H1 (cell line): ENCODE measurements at regions not wholly inside any gene's neighbourhood (a gene's known extent, or its start where the extent isn't known, plus 50 kb on each side); places are given as distances from the start of the nearest gene placed in this dataset.

Experiments
- CTCF ChIA-PET: fragments of 300-600 bp; sonication (Branson Sonifier 250); formaldehyde crosslinking; loops from one replicate; lab custom pipeline; 2021; ENCODE audit not compliant: partially characterized antibody; lab: Charles Lee
- POLR2A ChIA-PET: fragments of 300-600 bp; sonication (Branson Sonifier 250); formaldehyde crosslinking; loops from one replicate; lab custom pipeline; 2021; ENCODE audit warnings: inconsistent platforms; ENCODE audit not compliant: partially characterized antibody; lab: Charles Lee
- DNase-seq, 2 experiments: peaks; one replicate each; pipeline versions ENCODE4 v3.0.0 to v3.0.0-alpha.2; 2010 to 2022; ENCODE audit warnings: low spot score in 2 of 2, low read depth in 1 of 2, mixed read lengths in 1 of 2
- FAIRE-seq: peaks from 2 replicates; lab custom pipeline; 2011; peaks lifted over from hg19 to GRCh38; lab: Jason Lieb, UNC
- H2AFZ ChIP-seq: 2 replicates; pipeline ENCODE4 v1.8.1; 2012; ENCODE audit warnings: low read length, inconsistent platforms
- H2AK5ac ChIP-seq: 2 replicates; pipeline ENCODE4 v1.6.1; 2013; ENCODE audit warnings: low read depth, low read length
- H2BK120ac ChIP-seq: replicated peaks from 2 replicates; pipeline ENCODE3; 2013; ENCODE audit warnings: low read depth, low read length, inconsistent platforms
- H2BK12ac ChIP-seq: 2 replicates; pipeline ENCODE4 v1.6.1; 2013; ENCODE audit warnings: low read depth, low read length
- H2BK15ac ChIP-seq: 2 replicates; pipeline ENCODE4 v1.6.1; 2013; ENCODE audit warnings: low read length
- H2BK20ac ChIP-seq: 2 replicates; pipeline ENCODE4 v1.6.1; 2013; ENCODE audit warnings: low read length
- H2BK5ac ChIP-seq: 2 replicates; pipeline ENCODE4 v1.6.1; 2013; ENCODE audit warnings: low read depth, low read length
- H3K14ac ChIP-seq: 2 replicates; pipeline ENCODE4 v1.6.1; 2013; ENCODE audit warnings: inconsistent platforms; ENCODE audit not compliant: insufficient read length
- H3K18ac ChIP-seq: 2 replicates; pipeline ENCODE4 v1.6.1; 2013; ENCODE audit warnings: low read length; ENCODE audit errors: extremely low read depth
- H3K23ac ChIP-seq: 2 replicates; pipeline ENCODE4 v1.6.1; 2013; ENCODE audit warnings: inconsistent platforms; ENCODE audit not compliant: insufficient read length
- H3K23me2 ChIP-seq: 2 replicates; pipeline ENCODE4 v1.6.1; 2013; ENCODE audit warnings: low read depth, low read length
- H3K27ac ChIP-seq: 2 replicates; pipeline ENCODE4 v1.6.1; 2011; ENCODE audit warnings: low read depth, low read length, inconsistent platforms
- H3K27me3 ChIP-seq, 4 experiments: replicated peaks in 1 of 4; 1 replicate in 1 of 4; 2 replicates in 3 of 4; pipeline versions ENCODE4 v1.6.1 to v1.8.1; 2011 to 2013; ENCODE audit warnings: low read length in 3 of 4, mild to moderate bottlenecking in 3 of 4, inconsistent platforms in 2 of 4, mixed read lengths in 2 of 4, moderate library complexity in 1 of 4; ENCODE audit not compliant: control insufficient read depth in 3 of 4, insufficient read depth in 3 of 4; ENCODE audit errors: extremely low read depth in 1 of 4
- H3K36me3 ChIP-seq, 4 experiments: 2 replicates each; pipeline versions ENCODE4 v1.6.1 to v1.8.1; 2011 to 2013; ENCODE audit warnings: mild to moderate bottlenecking in 4 of 4, low read length in 3 of 4, moderate library complexity in 2 of 4, control low read depth in 1 of 4, inconsistent platforms in 1 of 4; ENCODE audit not compliant: insufficient read depth in 4 of 4, control insufficient read depth in 2 of 4
- H3K4ac ChIP-seq: replicated peaks from 2 replicates; pipeline ENCODE3; 2013; ENCODE audit warnings: low read length, low read depth, mixed read lengths, inconsistent platforms; ENCODE audit not compliant: insufficient read length
- H3K4me1 ChIP-seq, 4 experiments: replicated peaks in 1 of 4; 1 replicate in 1 of 4; 2 replicates in 3 of 4; pipeline versions ENCODE4 v1.6.1 to v1.8.1; 2011 to 2013; ENCODE audit warnings: low read length in 3 of 4, inconsistent platforms in 2 of 4, mixed read lengths in 1 of 4; ENCODE audit not compliant: insufficient read depth in 4 of 4, control insufficient read depth in 3 of 4
- H3K4me2 ChIP-seq, 2 experiments: 2 replicates each; pipeline versions ENCODE4 v1.6.1 to v1.8.1; 2011 to 2013; ENCODE audit warnings: low read depth in 2 of 2, low read length in 2 of 2, control low read depth in 1 of 2, inconsistent platforms in 1 of 2, mild to moderate bottlenecking in 1 of 2; ENCODE audit not compliant: insufficient read depth in 1 of 2
- H3K4me3 ChIP-seq, 4 experiments: fragments of 200-600, 300-600 bp in 1 of 4; sonication (generic), shearing (Covaris generic), sonication (Bioruptor Twin) in 1 of 4; 2 replicates each; pipeline versions ENCODE4 v1.5.1 to v1.8.1; 2011 to 2016; ENCODE audit warnings: low read length in 4 of 4, low read depth in 3 of 4, control low read depth in 2 of 4, inconsistent platforms in 2 of 4, mild to moderate bottlenecking in 2 of 4, mixed read lengths in 1 of 4, moderate library complexity in 1 of 4; ENCODE audit not compliant: insufficient read depth in 2 of 4; ENCODE audit errors: extremely low read depth in 1 of 4
- H3K56ac ChIP-seq: replicated peaks from 2 replicates; pipeline ENCODE3; 2013; ENCODE audit warnings: low read depth, mild to moderate bottlenecking, mixed read lengths, low read length, inconsistent platforms; ENCODE audit not compliant: insufficient read length
- H3K79me1 ChIP-seq: 2 replicates; pipeline ENCODE4 v1.6.1; 2013; ENCODE audit warnings: low read depth, low read length, control low read depth
- H3K79me2 ChIP-seq, 2 experiments: 2 replicates each; pipeline versions ENCODE4 v1.6.1 to v1.8.1; 2012 to 2013; ENCODE audit warnings: low read length in 2 of 2, mild to moderate bottlenecking in 2 of 2, inconsistent platforms in 1 of 2; ENCODE audit not compliant: insufficient read depth in 2 of 2, control insufficient read depth in 1 of 2
- H3K9ac ChIP-seq, 4 experiments: replicated peaks in 1 of 4; 1 replicate in 1 of 4; 2 replicates in 3 of 4; pipeline versions ENCODE4 v1.6.1 to v1.8.1; 2011 to 2013; ENCODE audit warnings: low read depth in 3 of 4, low read length in 3 of 4, control low read depth in 2 of 4, mild to moderate bottlenecking in 2 of 4, moderate library complexity in 2 of 4, inconsistent platforms in 1 of 4; ENCODE audit errors: extremely low read depth in 1 of 4
- H3K9me3 ChIP-seq, 2 experiments: 2 replicates each; pipeline versions ENCODE4 v1.6.1 to v1.8.1; 2012 to 2013; ENCODE audit warnings: mild to moderate bottlenecking in 2 of 2, moderate library complexity in 2 of 2, control low read depth in 1 of 2, inconsistent platforms in 1 of 2, low read depth in 1 of 2, low read length in 1 of 2, mixed read lengths in 1 of 2; ENCODE audit not compliant: insufficient read depth in 2 of 2
- H4K20me1 ChIP-seq, 2 experiments: replicated peaks in 1 of 2; 2 replicates each; pipeline versions ENCODE3 to v1.8.1; 2011 to 2013; ENCODE audit warnings: inconsistent platforms in 2 of 2, low read length in 2 of 2, mild to moderate bottlenecking in 1 of 2; ENCODE audit not compliant: insufficient read depth in 2 of 2, control insufficient read depth in 1 of 2
- H4K5ac ChIP-seq: 2 replicates; pipeline ENCODE4 v1.6.1; 2013; ENCODE audit warnings: low read length, low read depth, mixed read lengths, inconsistent platforms; ENCODE audit not compliant: insufficient read length
- H4K8ac ChIP-seq: 2 replicates; pipeline ENCODE4 v1.8.0; 2013; ENCODE audit warnings: mild to moderate bottlenecking, moderate library complexity, low read length, inconsistent platforms; ENCODE audit not compliant: insufficient read depth; ENCODE audit errors: extremely low read depth
- H4K91ac ChIP-seq: replicated peaks from 2 replicates; pipeline ENCODE3; 2013; ENCODE audit warnings: low read length, mixed read lengths, inconsistent platforms; ENCODE audit not compliant: insufficient read length
- ATF2 ChIP-seq: IDR thresholded peaks from 2 replicates; pipeline ENCODE4 v1.6.1; 2012; ENCODE audit warnings: low read length, inconsistent platforms
- CTCF ChIP-seq, 3 experiments: IDR thresholded peaks; 1 replicate in 2 of 3; 2 replicates in 1 of 3; pipeline versions ENCODE4 v1.5.1 to v1.6.1; 2011; ENCODE audit warnings: low read length in 3 of 3, mild to moderate bottlenecking in 3 of 3, inconsistent platforms in 2 of 3, low read depth in 1 of 3, moderate library complexity in 1 of 3; ENCODE audit not compliant: insufficient read depth in 1 of 3; ENCODE audit errors: control extremely low read depth in 1 of 3
- EZH2 ChIP-seq: fragments of 200-600 bp; sonication (generic); IDR thresholded peaks from 2 replicates; pipeline ENCODE4 v1.7.1; 2012; ENCODE audit warnings: low read depth, mild to moderate bottlenecking, moderate library complexity, low read length, inconsistent platforms; ENCODE audit not compliant: severe bottlenecking
- HDAC6 ChIP-seq: IDR thresholded peaks from one replicate; pipeline ENCODE4 v1.7.1; 2012; ENCODE audit warnings: low read depth, mild to moderate bottlenecking, inconsistent platforms, low read length, moderate library complexity
- KDM4A ChIP-seq: IDR thresholded peaks from one replicate; pipeline ENCODE4 v1.7.1; 2012; ENCODE audit warnings: low read depth, mild to moderate bottlenecking, moderate library complexity, low read length, inconsistent platforms; ENCODE audit not compliant: severe bottlenecking
- POLR2A ChIP-seq, 2 experiments: IDR thresholded peaks; 1 replicate in 1 of 2; 2 replicates in 1 of 2; pipeline ENCODE4 v1.6.1; 2011; ENCODE audit warnings: low read depth in 2 of 2, low read length in 2 of 2, mild to moderate bottlenecking in 2 of 2; ENCODE audit errors: control extremely low read depth in 1 of 2
- POLR2AphosphoS5 ChIP-seq: IDR thresholded peaks from 2 replicates; pipeline ENCODE4 v1.6.1; 2011; ENCODE audit warnings: low read depth, low read length
- SP1 ChIP-seq: IDR thresholded peaks from 2 replicates; pipeline ENCODE4 v1.6.1; 2011; ENCODE audit warnings: low read depth, low read length
- SRF ChIP-seq: IDR thresholded peaks from 2 replicates; pipeline ENCODE4 v1.6.1; 2011; ENCODE audit warnings: mild to moderate bottlenecking, low read depth, low read length, moderate library complexity
- TAF1 ChIP-seq: IDR thresholded peaks from 2 replicates; pipeline ENCODE4 v1.6.1; 2011; ENCODE audit warnings: mild to moderate bottlenecking, low read depth, low read length
- TAF7 ChIP-seq: optimal IDR thresholded peaks from 2 replicates; pipeline ENCODE3; 2011; ENCODE audit warnings: low read depth, mild to moderate bottlenecking, inconsistent platforms, low read length, moderate library complexity, borderline replicate concordance
- YY1 ChIP-seq: IDR thresholded peaks from 2 replicates; pipeline ENCODE4 v1.6.1; 2011; ENCODE audit warnings: low read depth, mild to moderate bottlenecking, low read length
- WGBS, 2 experiments: shearing (Covaris generic) in 1 of 2; methylation state at CpG; one replicate each; pipeline versions ENCODE4 v1.1.6 to v1.1.7; 2013 to 2015; ENCODE audit warnings: low lambda C conversion rate in 2 of 2, mixed read lengths in 2 of 2, inconsistent platforms in 1 of 2, low coverage in 1 of 2, missing lambda C conversion rate in 1 of 2; ENCODE audit not compliant: insufficient replicate concordance in 2 of 2, insufficient coverage in 1 of 2, insufficient read length in 1 of 2; ENCODE audit errors: extremely low coverage in 1 of 2, missing lambda C conversion rate in 1 of 2; 5-methylcytosine and 5-hydroxymethylcytosine counted together

- H3K4me2 ChIP-seq = no peak overlapping the region
- TF ChIP-seq KDM4A (no peak), CTCF (IDR thresholded peaks at IDR 0.05; ENCODE audit: control extremely low read depth in 1 of 3, insufficient read depth in 1 of 3, low read depth in 1 of 3, low read length in 3 of 3) (no peak), ATF2 (no peak), SRF (no peak), HDAC6 (no peak), TAF1 (no peak), SP1 (no peak), TAF7 (no peak), YY1 (no peak), EZH2 (no peak), POLR2AphosphoS5 (no peak), POLR2A (IDR thresholded peaks at IDR 0.05; ENCODE audit: control extremely low read depth in 1 of 2, low read depth in 2 of 2, low read length in 2 of 2) (no peak)
Observed at GRCh38 chr6:45787384-45787783, 228.3 kb downstream of the CLIC5 start.

More at GRCh38 chr6:45787384-45787783, 228.3 kb downstream of the CLIC5 start:
- Histone ChIP-seq H3K14ac (no peak overlapping the region), H3K79me1 (no peaks in the 10 kb centered on the region), H2BK5ac (no peak overlapping the region), H4K20me1 (no peaks in the 10 kb centered on the region), H3K4ac (no peak overlapping the region), H3K79me2 (no peaks in the 10 kb centered on the region), H2AFZ (no peak overlapping the region), H2BK120ac (no peak overlapping the region), H3K9me3 (no peaks in the 10 kb centered on the region), H3K4me1 (no peaks in the 10 kb centered on the region), H4K91ac (no peak overlapping the region), H3K23ac (no peak overlapping the region), H3K36me3 (no peaks in the 10 kb centered on the region), H3K56ac (no peak overlapping the region), H4K5ac (no peak overlapping the region), H4K8ac (no peak overlapping the region), H3K4me3 (no peak overlapping the region), H2BK15ac (no peak overlapping the region), H3K27me3 (no peaks in the 10 kb centered on the region), H2BK12ac (no peak overlapping the region), H3K9ac (no peak overlapping the region), H3K23me2 (no peaks in the 10 kb centered on the region), H2BK20ac (no peak overlapping the region), H3K27ac (no peak overlapping the region), H2AK5ac (no peak overlapping the region), H3K18ac (no peak overlapping the region)
- CTCF ChIA-PET = no interaction called here
- no peak for DNase-seq
- WGBS, 2 experiments = 90% methylated on average over 3 of the region's 3 CpGs; no CpG with 5 or more reads in 1 of the 2 experiments
- POLR2A ChIA-PET = no interaction called here
- no peak for FAIRE-seq
